PC-3 (cell line): ENCODE measurements at regions not wholly inside any gene's neighbourhood (a gene's known extent, or its start where the extent isn't known, plus 50 kb on each side); places are given as distances from the start of the nearest gene placed in this dataset.

Experiments
- EZH2 ChIP-seq: fragments of 300-600 bp; sonication (generic); IDR thresholded peaks from one replicate; pipeline ENCODE4 v1.6.1; 2017; ENCODE audit warnings: antibody characterized with exemption, mild to moderate bottlenecking, low read length; ENCODE audit not compliant: unreplicated experiment
- EZH2phosphoT487 ChIP-seq: fragments of 300-600 bp; sonication (generic); IDR thresholded peaks from 2 replicates; pipeline ENCODE4 v1.6.1; 2018; ENCODE audit warnings: mild to moderate bottlenecking, antibody characterized with exemption, low read length, borderline replicate concordance
- TF ChIP-seq, protein P1 (sequence below): fragments of 300-600 bp; sonication (generic); conservative IDR thresholded peaks from 2 replicates; pipeline ENCODE4 v1.5.1; 2017; ENCODE audit warnings: antibody characterized with exemption, low read depth, mild to moderate bottlenecking, low read length

- TF ChIP-seq, protein P1, sequence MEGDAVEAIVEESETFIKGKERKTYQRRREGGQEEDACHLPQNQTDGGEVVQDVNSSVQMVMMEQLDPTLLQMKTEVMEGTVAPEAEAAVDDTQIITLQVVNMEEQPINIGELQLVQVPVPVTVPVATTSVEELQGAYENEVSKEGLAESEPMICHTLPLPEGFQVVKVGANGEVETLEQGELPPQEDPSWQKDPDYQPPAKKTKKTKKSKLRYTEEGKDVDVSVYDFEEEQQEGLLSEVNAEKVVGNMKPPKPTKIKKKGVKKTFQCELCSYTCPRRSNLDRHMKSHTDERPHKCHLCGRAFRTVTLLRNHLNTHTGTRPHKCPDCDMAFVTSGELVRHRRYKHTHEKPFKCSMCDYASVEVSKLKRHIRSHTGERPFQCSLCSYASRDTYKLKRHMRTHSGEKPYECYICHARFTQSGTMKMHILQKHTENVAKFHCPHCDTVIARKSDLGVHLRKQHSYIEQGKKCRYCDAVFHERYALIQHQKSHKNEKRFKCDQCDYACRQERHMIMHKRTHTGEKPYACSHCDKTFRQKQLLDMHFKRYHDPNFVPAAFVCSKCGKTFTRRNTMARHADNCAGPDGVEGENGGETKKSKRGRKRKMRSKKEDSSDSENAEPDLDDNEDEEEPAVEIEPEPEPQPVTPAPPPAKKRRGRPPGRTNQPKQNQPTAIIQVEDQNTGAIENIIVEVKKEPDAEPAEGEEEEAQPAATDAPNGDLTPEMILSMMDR = no peak
- no peak for TF ChIP-seq EZH2phosphoT487
- TF ChIP-seq EZH2 = no peak
These were observed 195.6 kb downstream of the SCP2D1 start for GRCh38 chr20:19009081-19009688.
